ENCODE measurements at regions not wholly inside any gene's neighbourhood (a gene's known extent, or its start where the extent isn't known, plus 50 kb on each side); places are given as distances from the start of the nearest gene placed in this dataset.

GRCh38 chr16:81185416-81185815, 53.1 kb upstream of the BCO1 start:
- H3K9me3 Mint-ChIP-seq, result no peaks in the 10 kb centered on the region; the same call in 2 of the 3 replicates
- peaks cover 8% of the 10 kb centered on the region for H3K27me3 Mint-ChIP-seq (ENCODE audit: insufficient read depth, low read depth, poor library complexity)
- peaks cover 15% of the 10 kb centered on the region for H3K4me1 Mint-ChIP-seq
- H4K20me1 ChIP-seq (replicated peaks; ENCODE audit: insufficient read depth), result no peaks in the 10 kb centered on the region
- H3K4me3 ChIP-seq, result no peak overlapping the region
- H3K27ac ChIP-seq (ENCODE audit: low read depth), result no peak overlapping the region
- peaks cover 2% of the 10 kb centered on the region for H3K4me1 ChIP-seq (ENCODE audit: insufficient read depth)
- TF ChIP-seq NANOG (IDR thresholded peaks at IDR 0.05; ENCODE audit: borderline replicate concordance) (no peak), CTCF (conservative IDR thresholded peaks at IDR 0.05; ENCODE audit: low read depth in 2 of 2) (no peak), ZNF462 (CRISPR knock-in tag; IDR thresholded peaks at IDR 0.05) (no peak), REST (IDR thresholded peaks at IDR 0.05; ENCODE audit: unreplicated experiment) (no peak), EZH2phosphoT487 (IDR thresholded peaks at IDR 0.05; ENCODE audit: unreplicated experiment) (no peak)
- peaks cover 3% of the 10 kb centered on the region; the same call in 1 of the 2 replicates for H3K9me2 ChIP-seq (ENCODE audit: insufficient read depth)
- H3K36me3 ChIP-seq (ENCODE audit: insufficient read depth), result no peaks in the 10 kb centered on the region
- no peak for ATAC-seq
- no peaks in the 10 kb centered on the region for H3K36me3 Mint-ChIP-seq (ENCODE audit: low read depth)
- H2AFZ ChIP-seq, result no peak overlapping the region
- no peak overlapping the region for H3K4me3 Mint-ChIP-seq
- H3K27me3 ChIP-seq (ENCODE audit: insufficient read depth), result no peaks in the 10 kb centered on the region
- H3K79me2 ChIP-seq (replicated peaks; ENCODE audit: insufficient read depth), result no peaks in the 10 kb centered on the region
- DNase-seq (ENCODE audit: low spot score), result no peak
- H3F3A ChIP-seq (replicated peaks; ENCODE audit: low read depth), result no peaks in the 10 kb centered on the region
- H3K27ac Mint-ChIP-seq, result no peak overlapping the region
- H3K4me2 ChIP-seq, result no peak overlapping the region
